ENCODE measurements at regions not wholly inside any gene's neighbourhood (a gene's known extent, or its start where the extent isn't known, plus 50 kb on each side); places are given as distances from the start of the nearest gene placed in this dataset.

DNA sequence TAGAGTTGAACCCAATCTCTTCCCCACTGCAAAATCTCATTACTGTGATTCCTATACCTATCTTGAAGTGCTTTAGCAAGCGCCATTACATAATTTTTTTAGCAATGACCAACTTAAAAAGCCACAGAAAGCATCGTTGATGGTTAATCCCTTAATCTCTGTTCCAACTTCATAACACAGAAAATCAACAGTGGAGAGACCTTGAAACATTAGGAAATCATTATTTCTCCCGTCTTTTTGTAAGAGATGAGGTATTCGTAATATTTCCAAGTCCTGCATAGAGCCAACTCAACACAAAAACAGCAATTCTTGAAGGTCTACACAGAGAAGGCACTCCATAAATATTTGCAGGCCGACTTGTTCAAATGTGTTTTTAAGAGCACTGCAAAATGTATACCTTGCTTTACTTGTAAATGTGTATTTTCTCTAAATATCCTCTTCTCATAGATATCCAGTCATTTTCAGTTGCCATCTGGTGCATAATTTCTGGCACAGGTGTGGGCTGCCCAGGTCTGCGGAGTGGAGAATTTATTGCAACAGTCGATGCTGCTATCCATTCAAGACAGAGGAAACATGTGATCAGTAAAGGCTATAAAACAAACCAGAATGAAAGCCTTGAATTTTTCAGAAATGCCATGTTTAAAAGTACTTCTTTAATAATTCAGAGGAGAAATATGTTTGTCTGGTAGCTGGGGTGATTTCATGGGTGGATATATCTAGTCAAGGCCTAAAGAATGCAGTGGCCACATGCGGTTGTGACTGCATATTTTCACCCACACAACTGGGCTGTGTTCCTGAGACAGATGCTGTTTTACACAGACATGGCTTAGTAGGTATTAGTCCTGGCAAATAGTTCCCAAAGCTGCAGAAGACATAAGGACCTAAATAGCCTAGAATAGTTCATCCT, 234.3 kb upstream of the STARD13 start:
- TF ChIP-seq, protein P1, sequence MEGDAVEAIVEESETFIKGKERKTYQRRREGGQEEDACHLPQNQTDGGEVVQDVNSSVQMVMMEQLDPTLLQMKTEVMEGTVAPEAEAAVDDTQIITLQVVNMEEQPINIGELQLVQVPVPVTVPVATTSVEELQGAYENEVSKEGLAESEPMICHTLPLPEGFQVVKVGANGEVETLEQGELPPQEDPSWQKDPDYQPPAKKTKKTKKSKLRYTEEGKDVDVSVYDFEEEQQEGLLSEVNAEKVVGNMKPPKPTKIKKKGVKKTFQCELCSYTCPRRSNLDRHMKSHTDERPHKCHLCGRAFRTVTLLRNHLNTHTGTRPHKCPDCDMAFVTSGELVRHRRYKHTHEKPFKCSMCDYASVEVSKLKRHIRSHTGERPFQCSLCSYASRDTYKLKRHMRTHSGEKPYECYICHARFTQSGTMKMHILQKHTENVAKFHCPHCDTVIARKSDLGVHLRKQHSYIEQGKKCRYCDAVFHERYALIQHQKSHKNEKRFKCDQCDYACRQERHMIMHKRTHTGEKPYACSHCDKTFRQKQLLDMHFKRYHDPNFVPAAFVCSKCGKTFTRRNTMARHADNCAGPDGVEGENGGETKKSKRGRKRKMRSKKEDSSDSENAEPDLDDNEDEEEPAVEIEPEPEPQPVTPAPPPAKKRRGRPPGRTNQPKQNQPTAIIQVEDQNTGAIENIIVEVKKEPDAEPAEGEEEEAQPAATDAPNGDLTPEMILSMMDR (IDR thresholded peaks at IDR 0.05; ENCODE audit: low read depth, low read length, missing input control): no peak
- TF ChIP-seq TAF1 (conservative IDR thresholded peaks at IDR 0.05): no peak
